Activated naive CD8-positive, alpha-beta T cell treated with anti-CD3 and anti-CD28 coated beads, Interleukin-2, amount 50 U/mL, for 24 hours (primary cell): ENCODE measurements at regions not wholly inside any gene's neighbourhood (a gene's known extent, or its start where the extent isn't known, plus 50 kb on each side); places are given as distances from the start of the nearest gene placed in this dataset.
"Not testable (repeated sequence)": the region's sequence is repeated elsewhere in the genome, so short reads cannot be mapped to it uniquely, and the experiment has no call there.

ENCODE experiments used
- ATAC-seq: fragments of 150-1000 bp; cut with Tn5 transposase; one replicate; pipeline ENCODE4 v1.10.0; 2021
- DNase-seq: peaks from one replicate; pipeline ENCODE4 v3.0.0; 2021
- H3K27ac Mint-ChIP-seq: one replicate; pipeline ENCODE4 v1.8.0; 2021; ENCODE audit warnings: mild to moderate bottlenecking, mixed read lengths
- H3K27me3 Mint-ChIP-seq: one replicate; pipeline ENCODE4 v1.8.0; 2021; ENCODE audit warnings: mixed read lengths
- H3K36me3 Mint-ChIP-seq: one replicate; pipeline ENCODE4 v1.8.0; 2021; ENCODE audit warnings: low read depth, mixed read lengths
- H3K4me1 Mint-ChIP-seq: one replicate; pipeline ENCODE4 v1.8.0; 2021; ENCODE audit warnings: mixed read lengths
- H3K4me3 Mint-ChIP-seq: one replicate; pipeline ENCODE4 v1.8.0; 2021; ENCODE audit warnings: mild to moderate bottlenecking, moderate library complexity, mixed read lengths
- H3K9me3 Mint-ChIP-seq: one replicate; pipeline ENCODE4 v1.8.0; 2021; ENCODE audit warnings: mixed read lengths

- peak overlapping the region; percentile 95 for H3K27ac Mint-ChIP-seq
- peaks cover 12% of the 10 kb centered on the region for H3K9me3 Mint-ChIP-seq
- DNase-seq (peak; percentile 41), ATAC-seq (peak; percentile 35)
- H3K36me3 Mint-ChIP-seq, result peaks cover 3% of the 10 kb centered on the region
- peak overlapping the region; percentile 70 for H3K4me3 Mint-ChIP-seq
- no peaks in the 10 kb centered on the region for H3K27me3 Mint-ChIP-seq
- peaks cover 22% of the 10 kb centered on the region for H3K4me1 Mint-ChIP-seq
Observed at GRCh38 chr9:129412814-129413536, 207.9 kb downstream of the C9orf50 start.

- DNase-seq, H3K36me3 Mint-ChIP-seq: not testable (repeated sequence)
- peaks cover 12% of the 10 kb centered on the region for H3K9me3 Mint-ChIP-seq
Observed at GRCh38 chr9:129412176-129412813, 208.6 kb downstream of the C9orf50 start.

GRCh38 chr9:129411501-129412175 is 209.3 kb downstream of the C9orf50 start:
- Mint-ChIP-seq H3K27me3 (no peaks in the 10 kb centered on the region), H3K36me3 (peaks cover 3% of the 10 kb centered on the region), H3K9me3 (peaks cover 12% of the 10 kb centered on the region), H3K27ac (no peak overlapping the region), H3K4me1 (peaks cover 23% of the 10 kb centered on the region), H3K4me3 (no peak overlapping the region)
- no peak for DNase-seq
- no peak for ATAC-seq

More at GRCh38 chr9:129412176-129412813, 208.6 kb downstream of the C9orf50 start:
- not testable (repeated sequence) for ATAC-seq, H3K27me3 Mint-ChIP-seq
- Mint-ChIP-seq H3K27ac (peak overlapping the region; percentile 95), H3K4me1 (peaks cover 24% of the 10 kb centered on the region), H3K4me3 (peak overlapping the region; percentile 70)

DNA sequence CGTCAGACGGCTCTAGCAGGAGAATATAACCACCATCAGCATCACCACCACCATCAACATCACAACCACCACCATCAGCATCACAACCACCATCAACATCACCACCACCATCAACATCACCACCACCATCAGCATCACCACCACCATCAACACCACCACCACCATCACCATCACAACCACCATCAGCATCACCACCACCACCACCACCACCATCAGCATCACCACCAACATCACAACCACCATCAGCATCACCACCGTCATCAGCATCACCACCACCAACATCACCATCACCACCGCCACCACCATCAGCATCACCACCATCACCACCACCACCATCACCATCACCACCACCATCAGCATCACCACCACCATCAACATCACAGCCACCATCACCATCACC is 210.7 kb downstream of the C9orf50 start:
- Mint-ChIP-seq H3K4me3 (no peak overlapping the region), H3K9me3 (peaks cover 12% of the 10 kb centered on the region), H3K27me3 (no peaks in the 10 kb centered on the region), H3K27ac (peak overlapping the region; percentile 5), H3K36me3 (peaks cover 3% of the 10 kb centered on the region), H3K4me1 (peaks cover 20% of the 10 kb centered on the region)
- ATAC-seq (no peak), DNase-seq (no peak)

DNA sequence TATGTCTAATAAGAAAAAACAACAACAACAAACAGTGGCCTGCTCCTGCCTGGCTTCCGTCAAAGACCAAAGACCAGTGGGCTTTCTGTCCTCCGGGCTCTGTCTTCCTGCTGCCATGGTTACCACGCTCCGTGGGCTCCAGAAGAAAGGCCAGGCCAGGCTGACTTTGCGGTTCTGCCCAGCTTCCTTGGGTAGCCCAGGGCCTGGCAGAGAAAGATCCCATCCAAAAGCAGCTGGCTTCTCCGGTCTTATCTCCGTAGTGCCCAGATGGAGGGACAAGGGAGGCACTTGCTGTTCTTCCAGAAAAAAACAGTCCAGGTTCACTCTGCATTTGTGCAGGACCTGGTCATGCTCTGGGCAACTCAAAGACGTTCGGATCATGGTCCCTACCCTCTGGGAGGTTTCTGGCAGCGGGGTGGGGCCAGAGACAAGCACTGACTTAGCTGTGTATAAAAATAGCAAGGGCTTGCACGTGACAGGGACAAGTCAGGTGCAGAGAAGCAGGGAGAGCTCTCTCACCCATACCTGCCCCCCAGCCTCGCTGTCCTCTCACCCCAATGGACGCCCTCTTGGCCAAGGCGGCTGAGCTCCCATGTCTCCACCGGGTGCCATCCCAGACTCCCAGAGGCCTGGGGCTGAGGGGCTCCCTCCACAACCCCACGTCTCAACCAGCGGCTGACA is 212.2 kb downstream of the C9orf50 start:
- Mint-ChIP-seq H3K9me3 (peaks cover 12% of the 10 kb centered on the region), H3K36me3 (peaks cover 3% of the 10 kb centered on the region), H3K4me1 (peaks cover 16% of the 10 kb centered on the region), H3K4me3 (no peak overlapping the region), H3K27ac (no peak overlapping the region), H3K27me3 (peaks cover 2% of the 10 kb centered on the region)
- ATAC-seq (no peak), DNase-seq (no peak)

GRCh38 chr9:129407905-129408452 is 212.9 kb downstream of the C9orf50 start:
- DNase-seq (no peak), ATAC-seq (no peak)
- H3K9me3 Mint-ChIP-seq, result peaks cover 12% of the 10 kb centered on the region
- H3K36me3 Mint-ChIP-seq, result peaks cover 3% of the 10 kb centered on the region
- peaks cover 2% of the 10 kb centered on the region for H3K27me3 Mint-ChIP-seq
- no peak overlapping the region for H3K27ac Mint-ChIP-seq
- peaks cover 15% of the 10 kb centered on the region for H3K4me1 Mint-ChIP-seq
- no peak overlapping the region for H3K4me3 Mint-ChIP-seq

DNA sequence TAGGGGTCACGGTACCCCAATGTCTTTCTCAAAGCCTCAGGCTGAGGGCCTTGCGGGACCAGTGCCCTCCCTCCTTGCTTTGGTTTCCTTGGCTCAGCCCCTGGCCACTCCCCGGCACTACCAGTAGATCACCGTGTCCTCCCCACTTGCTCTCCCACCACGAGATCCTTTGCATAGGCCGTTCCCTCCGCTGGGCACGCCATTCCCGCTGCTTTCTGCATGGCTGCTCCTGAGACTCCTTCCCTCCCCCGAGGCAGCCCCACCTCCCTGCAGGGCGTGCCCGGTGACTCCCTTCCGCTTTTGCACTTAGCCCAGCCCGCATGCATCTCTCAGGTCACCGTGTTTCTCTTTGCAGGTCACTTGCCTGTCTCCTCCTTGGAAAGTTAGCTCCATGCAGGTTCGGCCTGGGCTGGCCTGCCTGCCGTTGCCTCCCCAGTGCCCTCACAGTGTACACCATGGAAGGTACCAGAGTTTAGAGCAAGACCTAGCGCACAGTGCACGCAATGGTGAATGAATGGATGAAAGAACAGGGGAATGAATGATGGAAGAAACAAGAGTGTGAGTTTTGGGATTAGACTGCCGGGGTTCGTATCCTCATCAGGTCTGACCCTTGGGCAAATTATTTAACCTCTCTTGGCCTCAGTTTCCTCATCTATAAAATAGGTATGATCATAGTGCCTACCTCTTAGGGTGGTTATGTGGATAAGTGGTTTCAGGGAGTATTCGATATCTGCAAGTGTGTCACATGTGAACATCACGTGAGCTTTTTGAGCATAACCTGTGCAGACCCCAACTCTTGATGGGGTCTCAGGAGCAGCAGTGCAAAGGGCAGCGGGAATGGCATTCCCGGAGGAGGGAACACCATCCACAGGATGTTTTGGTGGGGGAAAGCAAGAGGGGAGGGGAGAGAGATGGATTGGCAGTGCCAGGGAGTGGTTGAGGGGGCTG is 214.3 kb downstream of the C9orf50 start:
- H3K4me1 Mint-ChIP-seq, result peaks cover 5% of the 10 kb centered on the region
- no peak overlapping the region for H3K4me3 Mint-ChIP-seq
- DNase-seq, result no peak
- H3K9me3 Mint-ChIP-seq, result peaks cover 12% of the 10 kb centered on the region
- peaks cover 2% of the 10 kb centered on the region for H3K27me3 Mint-ChIP-seq
- no peak for ATAC-seq
- H3K36me3 Mint-ChIP-seq, result peaks cover 3% of the 10 kb centered on the region
- H3K27ac Mint-ChIP-seq, result no peak overlapping the region

DNA sequence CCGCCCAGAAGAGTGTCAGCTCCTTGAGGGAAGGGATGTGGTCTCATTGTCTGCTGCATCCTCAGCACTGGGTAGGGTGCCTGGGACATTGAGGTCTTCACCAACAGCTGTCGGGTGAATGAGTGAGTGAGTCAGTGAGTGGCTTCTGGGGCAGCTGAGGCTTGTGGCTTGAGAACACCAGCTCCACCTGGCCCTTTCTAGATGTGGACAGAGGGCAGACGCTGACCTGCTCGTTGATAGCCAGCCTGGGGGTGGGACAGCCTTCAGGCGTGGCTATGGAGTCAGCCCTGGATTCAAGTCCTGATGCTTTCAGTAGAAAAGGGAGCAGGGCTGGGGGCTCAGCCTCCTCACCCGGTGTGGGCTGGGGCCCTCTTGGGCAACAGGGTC is 215.1 kb downstream of the C9orf50 start:
- peaks cover 3% of the 10 kb centered on the region for H3K36me3 Mint-ChIP-seq
- no peak for ATAC-seq
- H3K9me3 Mint-ChIP-seq, result peaks cover 12% of the 10 kb centered on the region
- H3K4me1 Mint-ChIP-seq, result peaks cover 5% of the 10 kb centered on the region
- DNase-seq, result no peak
- peaks cover 2% of the 10 kb centered on the region for H3K27me3 Mint-ChIP-seq
- H3K27ac Mint-ChIP-seq, result no peak overlapping the region
- H3K4me3 Mint-ChIP-seq, result no peak overlapping the region

DNA sequence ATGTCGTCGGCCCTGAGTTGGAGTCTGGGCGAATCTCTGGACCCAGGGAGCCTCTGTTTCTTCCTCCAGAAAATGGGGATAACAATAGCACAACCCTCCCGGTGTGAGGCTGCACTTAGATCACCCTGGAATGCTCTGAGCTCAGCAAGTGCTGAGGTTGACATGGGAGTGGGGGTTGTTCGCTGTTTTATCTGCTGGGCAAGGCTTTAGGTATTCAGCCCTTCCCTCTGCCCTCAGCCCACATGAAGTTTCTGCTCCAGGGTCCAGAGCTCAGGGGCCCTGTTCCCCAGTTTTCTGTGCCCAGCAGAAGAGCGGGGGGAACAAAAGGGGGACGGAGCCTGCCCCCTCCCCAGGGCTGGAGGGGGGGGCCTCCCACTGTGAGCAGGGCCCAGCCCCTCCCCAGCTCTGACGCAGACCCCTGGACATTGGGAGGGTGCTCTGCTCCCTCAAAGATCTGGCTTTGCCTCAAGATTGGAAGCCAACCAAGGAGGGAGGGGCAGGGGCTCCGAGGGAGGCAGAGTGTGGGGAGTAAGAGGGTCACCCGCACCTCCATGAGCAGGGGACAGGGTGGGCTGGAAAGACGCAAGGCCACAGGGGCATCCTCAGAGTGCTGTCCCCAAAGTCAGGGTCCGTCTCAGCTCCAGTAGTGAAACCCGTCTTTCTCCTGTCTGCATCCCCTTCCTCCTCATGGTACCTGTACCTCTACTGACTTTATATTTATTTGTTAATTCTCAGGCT is 215.6 kb downstream of the C9orf50 start:
- no peaks in the 10 kb centered on the region for H3K36me3 Mint-ChIP-seq

GRCh38 chr9:129404621-129405020 is 216.3 kb downstream of the C9orf50 start:
- Mint-ChIP-seq H3K27ac (no peak overlapping the region), H3K4me3 (no peak overlapping the region), H3K36me3 (no peaks in the 10 kb centered on the region), H3K27me3 (peaks cover 2% of the 10 kb centered on the region), H3K4me1 (peaks cover 3% of the 10 kb centered on the region), H3K9me3 (no peaks in the 10 kb centered on the region)
- DNase-seq, result no peak
- ATAC-seq, result no peak

More for the DNA sequence above, 215.6 kb downstream of the C9orf50 start:
- Mint-ChIP-seq H3K27me3 (peaks cover 2% of the 10 kb centered on the region), H3K9me3 (peaks cover 6% of the 10 kb centered on the region), H3K4me1 (peaks cover 3% of the 10 kb centered on the region), H3K27ac (no peak overlapping the region), H3K4me3 (no peak overlapping the region)
- DNase-seq (no peak), ATAC-seq (no peak)

GRCh38 chr9:129403779-129404620 is 216.9 kb downstream of the C9orf50 start:
- Mint-ChIP-seq H3K27ac (no peak overlapping the region), H3K27me3 (peaks cover 2% of the 10 kb centered on the region), H3K9me3 (no peaks in the 10 kb centered on the region), H3K36me3 (no peaks in the 10 kb centered on the region), H3K4me3 (no peak overlapping the region), H3K4me1 (peaks cover 3% of the 10 kb centered on the region)
- DNase-seq (no peak), ATAC-seq (no peak)

- no peak overlapping the region for H3K27ac Mint-ChIP-seq
- H3K4me3 Mint-ChIP-seq, result no peak overlapping the region
- H3K4me1 Mint-ChIP-seq, result peaks cover 3% of the 10 kb centered on the region
- H3K36me3 Mint-ChIP-seq, result no peaks in the 10 kb centered on the region
- no peaks in the 10 kb centered on the region for H3K9me3 Mint-ChIP-seq
- H3K27me3 Mint-ChIP-seq, result peaks cover 2% of the 10 kb centered on the region
- ATAC-seq (no peak), DNase-seq (no peak)
Observed at GRCh38 chr9:129402931-129403778, 217.7 kb downstream of the C9orf50 start.
